GM18511 (cell line): ENCODE measurements at regions not wholly inside any gene's neighbourhood (a gene's known extent, or its start where the extent isn't known, plus 50 kb on each side); places are given as distances from the start of the nearest gene placed in this dataset.
"Not testable (repeated sequence)": the region's sequence is repeated elsewhere in the genome, so short reads cannot be mapped to it uniquely, and the experiment has no call there.

Source experiments
- ATAC-seq: cut with Tn5 transposase; IDR thresholded peaks from one replicate; pipeline ENCODE4 v1.9.1; 2021; ENCODE audit warnings: mild to moderate bottlenecking, moderate library complexity; ENCODE audit not compliant: unreplicated experiment

DNA sequence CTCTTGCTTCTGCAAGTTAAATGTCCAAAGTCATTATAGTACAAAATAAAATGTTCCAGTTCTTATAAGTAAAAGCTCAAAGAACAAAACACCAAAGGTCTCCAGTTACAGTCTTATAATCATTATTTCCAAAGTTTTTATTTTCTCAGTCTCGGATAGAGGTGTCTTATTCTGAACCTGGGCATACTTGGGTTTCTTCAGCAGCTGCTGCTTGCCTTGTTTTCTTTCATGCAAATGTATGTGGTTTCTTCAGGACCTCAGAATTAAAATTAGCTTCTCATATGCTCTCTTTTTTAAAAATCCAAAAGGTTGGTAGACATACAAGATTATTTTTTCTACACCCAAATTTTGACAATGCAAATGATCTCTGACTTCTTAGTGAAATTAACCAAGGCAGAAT is 383.0 kb downstream of the METTL4 start:
- ATAC-seq, result no peak

DNA sequence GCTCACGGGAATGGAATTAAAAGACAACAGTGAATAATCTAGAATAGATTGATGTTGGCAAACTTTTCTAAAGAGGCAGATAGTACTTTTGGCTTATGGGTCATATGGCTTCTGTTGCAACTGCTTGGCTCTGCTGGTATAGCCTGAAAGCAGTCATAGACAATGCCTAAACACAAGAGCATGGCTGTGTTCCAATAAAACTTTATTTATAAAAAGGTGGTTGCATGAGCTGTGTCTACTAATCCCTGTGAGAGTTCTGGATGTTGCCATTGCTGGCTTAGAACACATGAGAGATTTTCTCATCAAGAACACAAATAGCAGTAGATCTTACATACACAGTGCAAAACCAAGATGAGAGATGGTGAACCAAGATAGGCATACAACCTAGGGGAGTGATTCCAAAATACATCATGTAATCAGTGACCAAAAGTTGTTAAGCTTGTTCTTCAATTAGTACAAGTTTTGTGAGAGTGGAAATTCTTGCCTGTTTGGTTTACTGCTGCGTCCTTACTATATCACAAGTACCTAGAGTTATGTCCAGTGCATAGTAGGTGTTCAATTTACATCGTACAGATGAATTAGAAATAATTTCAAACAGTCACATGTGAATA is 380.0 kb downstream of the METTL4 start:
- no peak for ATAC-seq

DNA sequence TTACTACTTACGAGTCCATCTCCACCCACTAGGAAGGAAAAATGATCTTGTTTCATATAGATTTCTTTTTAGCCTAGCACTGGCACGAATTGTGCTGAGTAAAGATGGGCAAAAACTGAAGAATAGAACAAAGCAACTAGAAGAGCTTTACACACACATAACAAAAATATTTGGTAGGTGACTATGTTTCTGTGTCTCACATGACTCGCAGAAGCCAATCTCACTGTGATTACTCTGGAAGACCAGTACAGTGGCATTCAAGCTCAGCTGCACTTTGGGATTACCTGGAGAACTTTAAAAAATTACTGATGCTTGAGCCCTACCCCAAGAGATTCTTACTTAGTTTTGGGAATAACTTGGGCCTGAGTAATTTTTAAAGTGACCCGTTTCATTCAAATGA is 378.7 kb downstream of the METTL4 start:
- ATAC-seq, result no peak

DNA sequence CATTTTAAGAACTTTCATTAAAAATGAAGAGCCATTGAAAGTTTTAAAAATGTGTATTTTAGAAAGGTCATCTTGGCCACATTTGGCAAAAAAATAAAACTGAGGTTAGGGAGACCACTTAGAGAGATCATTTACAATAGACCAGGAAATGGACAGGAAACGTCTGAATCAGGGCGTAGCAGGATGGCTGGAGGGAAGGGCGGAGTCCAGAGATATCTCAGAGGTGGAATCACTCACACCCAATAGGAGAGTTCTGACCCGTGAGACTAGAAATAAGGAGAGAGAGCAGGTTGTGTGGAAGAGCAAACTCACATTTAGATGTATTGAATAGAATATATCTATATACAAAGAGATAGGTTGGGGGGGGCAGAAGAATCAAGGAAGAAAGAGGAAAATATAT is 373.4 kb downstream of the METTL4 start:
- no peak for ATAC-seq

DNA sequence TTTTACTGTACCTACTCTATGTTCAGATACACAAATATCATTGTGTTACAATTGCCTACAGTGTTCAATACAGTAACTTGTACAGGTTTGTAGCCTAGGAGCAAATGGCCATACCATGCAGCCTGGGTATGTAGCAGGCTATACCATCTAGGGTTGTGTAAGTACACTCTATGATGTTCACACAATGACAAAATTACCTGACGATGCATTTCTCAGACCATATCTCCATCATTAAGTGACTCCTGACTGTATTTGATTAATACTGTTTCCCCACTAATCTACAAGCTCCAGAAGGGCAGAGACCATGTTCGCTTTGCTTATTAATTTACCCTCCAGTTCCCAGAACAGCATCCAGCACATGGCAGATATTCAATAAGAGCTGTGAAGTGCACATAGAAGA is 372.2 kb downstream of the METTL4 start:
- no peak for ATAC-seq

DNA sequence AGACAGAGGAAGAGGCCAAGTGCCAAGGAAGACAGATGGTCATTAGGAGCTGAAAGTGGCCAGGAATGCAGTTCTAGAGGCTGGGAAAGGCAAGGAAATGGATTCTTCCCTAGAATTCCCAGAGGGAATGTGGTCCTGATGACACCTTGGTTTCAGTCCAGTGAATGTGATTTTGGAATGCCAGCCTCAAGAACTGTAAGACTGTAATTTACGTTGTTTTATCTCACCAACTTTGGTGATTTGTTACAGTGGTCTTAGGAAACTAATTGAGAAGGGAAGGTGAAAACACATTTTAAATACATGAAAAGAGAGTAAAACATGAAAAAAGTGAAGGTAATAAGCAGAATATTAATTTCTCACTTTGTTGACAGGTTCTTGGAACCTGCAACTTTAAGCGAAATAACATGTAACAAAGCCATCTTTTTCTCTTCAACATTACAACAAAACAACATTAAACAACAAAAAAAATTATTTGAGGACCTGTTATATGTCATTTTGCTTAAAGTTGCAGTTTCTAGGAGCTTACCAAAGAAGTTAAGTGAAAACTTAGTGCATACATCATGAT is 370.2 kb downstream of the METTL4 start:
- no peak for ATAC-seq

DNA sequence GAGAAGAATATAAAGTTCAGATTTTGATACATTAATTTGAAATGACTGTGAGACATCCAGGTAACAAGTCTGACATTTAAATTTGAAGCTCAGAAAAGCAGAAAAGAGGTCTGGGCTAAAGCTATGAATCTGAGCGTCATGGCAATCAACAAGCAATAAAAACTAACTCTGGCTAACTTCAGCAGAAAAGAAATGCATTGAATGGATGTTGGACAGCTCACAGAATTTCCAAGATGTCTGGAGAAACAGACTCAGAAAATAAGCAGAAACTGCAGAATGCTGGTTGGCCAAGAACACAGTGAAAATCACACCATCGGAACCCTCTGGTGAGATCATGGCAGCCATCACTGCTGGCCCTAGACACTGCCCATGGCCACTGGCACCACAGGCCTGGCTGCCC is 366.6 kb downstream of the METTL4 start:
- ATAC-seq, result no peak

DNA sequence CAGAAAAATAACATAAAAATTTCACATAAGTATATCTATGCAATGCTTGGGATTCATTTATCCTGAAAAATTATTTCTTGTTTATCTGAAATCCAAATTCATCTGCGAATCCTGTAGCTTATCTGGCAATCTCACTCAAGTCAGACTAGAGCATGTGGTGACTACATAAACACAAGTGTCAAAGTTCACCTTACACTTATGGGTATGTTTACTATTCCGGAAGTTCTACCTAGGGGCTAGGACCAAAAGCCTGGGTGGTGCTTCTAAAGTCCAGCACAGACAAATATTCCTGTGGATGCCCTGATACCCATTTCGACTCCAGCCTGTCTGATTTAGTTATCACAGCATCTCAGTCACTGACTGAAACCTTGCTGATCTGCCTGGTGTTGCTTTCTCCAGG is 364.0 kb downstream of the METTL4 start:
- ATAC-seq, result no peak

DNA sequence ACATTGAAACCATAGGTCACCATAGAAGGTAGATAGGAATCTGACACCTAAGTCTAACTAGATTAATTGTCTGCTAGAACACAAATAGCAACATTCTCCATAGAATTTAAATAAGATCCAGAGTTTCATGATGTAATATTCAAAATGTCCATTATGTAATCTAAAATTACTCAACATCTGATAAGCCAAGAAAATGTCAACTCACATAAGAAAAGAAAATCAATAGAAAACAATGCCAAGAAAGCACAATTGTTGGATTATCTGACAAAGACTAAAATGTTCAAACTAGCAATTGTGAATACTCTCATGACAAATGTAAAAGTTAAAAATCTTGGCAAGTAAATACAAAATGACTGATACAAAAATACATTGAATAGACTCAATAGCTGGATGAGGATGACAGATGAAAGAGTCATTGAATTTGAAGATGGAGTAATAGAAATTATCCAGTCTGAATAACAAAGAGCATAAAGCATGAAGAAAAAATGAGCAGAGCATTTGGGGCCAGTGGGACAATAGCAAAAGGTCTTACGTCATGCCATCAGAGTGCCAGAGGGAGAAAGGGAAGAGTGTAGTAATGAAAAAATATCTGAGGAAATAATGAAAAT is 358.6 kb downstream of the METTL4 start:
- ATAC-seq, result no peak

DNA sequence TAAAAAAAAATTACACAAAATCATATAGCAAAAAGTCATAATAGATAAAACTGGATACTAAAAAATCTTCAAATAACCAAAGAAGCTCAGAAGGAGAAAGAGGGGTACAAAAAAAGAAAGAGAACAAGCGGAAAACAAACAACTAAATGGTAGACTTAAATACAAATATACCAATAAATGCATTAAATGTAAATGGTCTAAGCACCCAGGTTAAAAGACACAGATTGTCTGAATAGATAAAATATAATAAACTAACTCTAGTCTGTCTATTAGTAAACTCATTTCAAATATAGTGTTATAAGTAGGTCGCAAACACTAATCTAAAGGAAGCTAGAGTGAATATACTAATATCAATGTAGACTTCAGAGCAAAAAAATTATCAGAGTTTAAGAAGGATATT is 357.4 kb downstream of the METTL4 start:
- no peak for ATAC-seq

DNA sequence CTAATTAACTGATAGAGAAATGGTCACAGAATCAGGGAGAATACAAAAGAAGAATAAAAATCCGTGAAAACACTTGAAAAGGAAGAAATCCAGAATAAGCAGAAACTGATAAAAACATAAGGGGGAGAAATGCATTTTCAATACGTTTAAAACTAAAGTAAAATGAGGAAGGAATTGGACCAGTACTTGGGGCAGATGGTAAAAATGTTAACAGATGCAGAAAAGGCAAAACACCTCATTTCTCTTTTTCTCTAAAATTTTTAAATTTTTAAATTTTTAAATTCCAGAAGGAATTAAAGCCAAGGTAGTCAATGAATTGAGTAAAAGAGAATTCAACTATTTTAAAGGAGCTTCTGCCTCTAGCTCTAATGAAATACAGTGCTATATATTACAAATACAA is 353.9 kb downstream of the METTL4 start:
- no peak for ATAC-seq

DNA sequence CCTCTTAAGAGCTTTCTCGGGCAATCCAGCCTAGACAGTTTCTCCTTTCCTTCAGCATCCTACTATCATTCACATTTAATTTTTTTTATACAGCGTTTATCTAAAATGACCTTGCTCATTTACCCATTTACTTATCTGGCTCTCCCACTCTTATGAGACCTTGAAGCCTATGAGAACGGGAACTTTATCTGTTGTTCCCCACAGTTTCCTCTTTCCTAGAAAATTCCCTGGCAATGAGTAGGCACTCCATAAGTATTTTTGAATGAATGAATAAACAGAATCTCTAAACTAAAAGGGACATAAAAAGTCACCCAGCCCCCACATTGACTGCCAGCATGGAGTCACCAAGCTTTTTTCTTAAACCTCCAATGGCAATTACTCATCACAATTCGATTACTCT is 353.2 kb downstream of the METTL4 start:
- no peak for ATAC-seq

DNA sequence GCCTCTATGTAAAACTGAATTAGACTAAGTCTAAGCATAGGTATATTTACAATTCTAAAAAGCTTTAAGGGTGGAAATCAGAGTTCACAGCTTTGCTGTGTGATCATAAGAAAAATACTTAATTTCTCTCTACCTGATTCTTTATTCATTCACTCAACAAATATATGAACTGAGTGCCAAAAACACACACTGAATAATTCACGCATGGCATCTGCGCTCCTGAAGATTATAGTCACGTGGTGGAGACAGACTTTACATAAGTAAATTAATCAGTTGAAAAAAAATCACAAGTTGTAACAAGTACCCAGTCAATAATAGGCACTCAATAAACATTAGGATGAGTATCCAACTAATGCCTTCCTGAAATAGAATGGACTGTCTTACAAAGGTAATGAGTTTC is 351.6 kb downstream of the METTL4 start:
- no peak for ATAC-seq

DNA sequence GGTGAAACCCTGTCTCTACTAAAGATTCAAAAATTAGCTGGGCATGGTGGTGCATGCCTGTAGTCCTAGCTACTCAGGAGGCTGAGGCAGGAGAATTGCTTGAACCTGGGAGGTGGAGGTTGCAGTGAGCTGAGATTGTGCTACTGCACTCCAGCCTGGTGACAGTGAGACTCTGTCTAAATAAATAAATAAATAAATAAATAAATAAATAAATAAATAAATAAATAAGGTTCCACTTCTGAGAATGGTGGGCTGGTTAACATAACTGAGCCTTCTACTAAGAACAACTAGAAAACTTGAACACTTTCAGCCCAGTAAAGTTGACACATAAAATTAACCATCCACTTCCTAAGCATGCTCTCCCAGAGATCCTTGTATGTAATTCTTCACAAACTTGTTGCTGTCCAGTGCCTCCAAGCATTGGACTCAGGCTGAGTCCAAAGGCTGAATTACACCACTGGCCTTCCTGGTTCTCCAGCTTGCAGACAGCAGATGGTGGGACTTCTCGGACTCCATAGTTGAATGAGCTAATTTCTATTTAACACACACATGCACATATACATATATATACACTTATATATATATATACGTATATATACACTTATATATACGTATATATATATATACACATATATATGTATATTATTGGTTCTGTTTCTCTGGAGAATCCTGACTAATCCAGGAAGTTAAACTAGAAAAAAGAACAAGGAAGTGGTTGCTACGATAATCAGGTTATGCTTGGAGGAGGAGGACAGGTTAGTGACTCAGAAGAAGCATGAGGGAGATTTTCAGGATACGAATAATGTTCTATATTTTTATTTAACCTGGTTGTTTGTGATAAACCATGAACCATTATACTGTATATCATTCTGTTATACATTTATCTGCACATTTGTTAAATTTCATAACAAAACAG is 348.8 kb downstream of the METTL4 start:
- no peak for ATAC-seq

DNA sequence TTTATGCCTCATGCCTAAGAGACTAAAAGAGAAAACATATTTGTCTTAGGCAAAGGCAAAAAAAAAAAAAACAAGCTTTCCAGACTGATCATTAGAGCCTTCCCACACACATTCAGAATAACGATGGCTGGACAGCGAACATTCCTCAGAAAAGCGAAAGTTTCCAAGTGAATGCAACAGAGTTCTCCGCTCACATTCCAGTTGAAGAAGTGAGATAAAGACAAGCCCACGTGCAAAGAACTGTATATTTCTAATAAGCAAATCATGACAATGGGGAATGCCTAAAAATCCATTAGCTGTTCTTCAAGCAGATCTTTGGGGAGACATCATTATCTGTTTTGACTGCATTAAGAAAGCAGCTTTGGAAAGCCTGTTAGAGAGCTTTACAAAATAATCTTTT is 347.9 kb downstream of the METTL4 start:
- ATAC-seq, result no peak

DNA sequence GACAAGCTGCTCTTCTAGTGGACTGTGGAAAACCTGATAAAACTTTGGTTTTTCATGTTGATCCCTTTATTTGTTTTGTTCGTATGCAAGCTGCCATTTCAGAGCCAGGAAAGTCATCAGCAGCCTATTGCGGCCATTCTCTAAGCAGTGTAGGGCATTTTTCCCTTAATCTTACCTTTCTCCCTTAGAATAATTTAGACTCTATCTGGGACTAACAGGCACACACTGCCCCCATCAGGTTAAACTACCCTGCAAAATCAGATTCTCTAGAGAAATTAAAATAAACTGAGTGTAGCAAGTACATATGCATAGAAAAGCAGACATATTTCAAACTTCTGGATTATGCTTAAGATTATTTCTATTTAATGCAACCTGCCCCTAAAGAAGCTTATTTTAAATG is 347.5 kb downstream of the METTL4 start:
- no peak for ATAC-seq

DNA sequence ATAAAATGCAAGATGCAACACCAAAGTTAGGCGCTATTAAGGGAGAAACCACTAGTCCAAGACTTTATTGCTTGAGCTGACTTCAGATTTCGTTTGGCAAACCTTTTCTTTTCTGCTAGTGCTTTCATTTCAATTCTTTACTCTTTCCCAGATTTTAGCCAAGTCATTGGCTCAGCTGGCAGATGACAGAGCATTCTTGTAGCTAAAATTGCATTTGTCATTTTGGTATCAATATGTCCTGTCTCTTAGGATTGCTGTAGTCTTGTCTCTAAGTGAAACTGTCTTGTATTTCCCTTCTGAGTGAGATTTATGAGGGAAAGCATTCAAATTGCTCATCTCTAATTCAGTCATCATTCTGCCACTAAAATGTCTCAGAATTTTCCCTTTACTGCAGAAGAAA is 335.1 kb downstream of the METTL4 start:
- no peak for ATAC-seq

DNA sequence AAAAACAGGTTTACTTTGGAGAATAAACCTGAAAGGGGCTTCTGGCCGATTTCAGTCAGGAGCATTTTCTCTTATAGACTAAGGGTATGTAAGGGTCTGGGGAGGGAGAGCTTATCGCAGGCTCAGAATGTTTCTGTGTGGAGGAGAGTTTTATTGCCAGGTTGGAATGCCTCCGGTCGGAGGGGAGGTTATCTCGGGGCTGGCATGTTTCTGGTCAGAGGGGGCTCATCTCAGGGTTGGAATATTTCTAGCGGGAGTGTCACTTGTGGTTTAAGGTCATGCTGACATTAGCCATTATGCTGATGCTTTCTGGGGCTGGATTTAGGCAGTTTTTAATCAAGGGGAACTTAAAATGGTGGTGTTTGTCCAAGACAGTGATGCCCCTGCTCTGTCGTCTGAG is 333.6 kb downstream of the METTL4 start:
- no peak for ATAC-seq

DNA sequence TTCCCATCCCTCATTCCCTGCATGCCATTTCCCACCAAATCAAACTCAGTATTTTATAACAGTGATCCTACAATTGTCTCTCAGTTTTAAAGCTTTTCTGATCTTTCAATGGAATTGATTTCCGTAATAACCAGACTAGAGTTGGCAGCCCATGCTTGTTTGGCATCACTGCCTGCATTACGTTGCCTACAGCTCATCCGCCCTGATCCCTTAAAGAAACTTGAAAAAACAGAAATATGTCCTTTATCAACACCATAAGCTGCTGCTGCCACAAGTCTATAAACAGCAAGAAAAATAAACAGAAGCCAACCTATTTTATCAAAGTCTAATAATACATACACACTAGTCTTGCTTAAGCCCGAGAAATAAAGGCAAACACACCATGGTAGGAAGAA is 331.0 kb downstream of the METTL4 start:
- ATAC-seq, result no peak

DNA sequence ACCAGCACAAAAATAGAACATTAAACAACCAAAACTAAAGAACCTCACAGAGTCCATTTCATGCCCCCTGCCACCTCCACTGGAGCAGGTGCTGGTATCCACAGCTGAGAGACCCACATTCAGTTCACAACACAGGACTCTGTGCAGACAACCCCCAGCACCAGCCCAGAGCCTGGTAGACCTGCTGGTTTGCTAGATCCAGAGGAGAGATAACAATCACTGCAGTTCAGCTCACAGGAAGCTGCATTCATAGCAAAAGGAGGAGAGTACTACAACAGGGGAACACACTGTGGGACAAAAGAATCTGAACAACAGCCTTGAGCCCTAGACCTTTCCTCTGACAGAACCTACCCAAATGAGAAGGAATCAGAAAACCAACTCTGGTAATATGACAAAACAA is 326.7 kb downstream of the METTL4 start:
- no peak for ATAC-seq

DNA sequence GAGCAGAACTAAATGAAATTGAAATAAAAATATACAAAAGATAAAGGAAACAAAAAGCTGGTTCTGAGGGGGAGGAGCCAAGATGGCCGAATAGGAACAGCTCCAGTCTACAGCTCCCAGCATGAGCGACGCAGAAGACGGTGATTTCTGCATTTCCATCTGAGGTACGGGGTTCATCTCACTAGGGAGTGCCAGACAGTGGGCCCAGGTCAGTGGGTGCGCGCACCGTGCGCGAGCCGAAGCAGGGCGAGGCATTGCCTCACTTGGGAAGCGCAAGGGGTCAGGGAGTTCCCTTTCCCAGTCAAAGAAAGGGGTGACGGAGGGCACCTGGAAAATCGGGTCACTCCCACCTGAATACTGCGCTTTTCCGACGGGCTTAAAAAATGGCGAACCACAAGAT is 324.2 kb downstream of the METTL4 start:
- ATAC-seq, result not testable (repeated sequence)

DNA sequence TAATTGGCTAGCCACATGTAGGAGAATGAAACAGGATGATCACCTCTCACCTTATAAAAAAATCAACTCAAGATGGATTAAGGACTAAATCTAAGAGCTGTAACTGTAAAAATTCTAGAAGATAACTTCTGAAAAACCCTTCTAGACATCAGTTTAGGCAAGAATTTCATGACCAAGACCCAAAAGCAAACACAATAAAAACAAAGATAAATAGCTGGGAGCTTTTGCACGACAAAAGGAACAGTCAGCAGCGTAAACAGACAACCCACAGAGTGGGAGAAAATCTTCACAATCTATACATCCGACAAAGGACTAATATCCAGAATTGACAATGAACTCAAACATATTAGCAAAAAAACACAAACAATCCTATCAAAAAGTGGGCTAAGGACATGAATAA is 316.3 kb downstream of the METTL4 start:
- no peak for ATAC-seq
